Heart left ventricle (tissue), 16 donors: ENCODE measurements at regions not wholly inside any gene's neighbourhood (a gene's known extent, or its start where the extent isn't known, plus 50 kb on each side); places are given as distances from the start of the nearest gene placed in this dataset.

Experiments
- ATAC-seq, 4 donors: fragments of 200-7000 bp; cut with Tn5 transposase; one replicate each; pipeline ENCODE4 v1.9.1; 2020 to 2022; ENCODE audit warnings: moderate library complexity in 4 of 4, mild to moderate bottlenecking in 3 of 4, moderate number of reproducible peaks in 1 of 4
- DNase-seq, 5 donors: peaks; one replicate each; pipeline ENCODE4 v3.0.0-alpha.2; 2020
- H3K27ac ChIP-seq, 12 donors: fragments of 200-600 bp; sonication (generic) in 4 of 12; one replicate each; pipeline versions ENCODE4 v1.5.0 to v1.8.0; 2016 to 2022; ENCODE audit warnings: mild to moderate bottlenecking in 2 of 12
- H3K27me3 ChIP-seq, 9 donors: fragments of 200-600 bp; sonication (generic) in 2 of 9; one replicate each; pipeline versions ENCODE4 v1.5.1 to v1.8.0; 2016 to 2022; ENCODE audit warnings: mild to moderate bottlenecking in 3 of 9
- H3K36me3 ChIP-seq, 9 donors: fragments of 200-600 bp; sonication (generic) in 2 of 9; one replicate each; pipeline versions ENCODE4 v1.5.0 to v1.8.0; 2018 to 2022; ENCODE audit warnings: mild to moderate bottlenecking in 2 of 9
- H3K4me1 ChIP-seq, 12 donors: fragments of 200-600 bp; sonication (generic) in 4 of 12; one replicate each; pipeline versions ENCODE4 v1.5.0 to v1.8.0; 2016 to 2022; ENCODE audit warnings: mild to moderate bottlenecking in 3 of 12
- H3K4me3 ChIP-seq, 12 donors: fragments of 200-600 bp; sonication (generic) in 4 of 12; one replicate each; pipeline versions ENCODE4 v1.5.0 to v1.8.0; 2017 to 2022; ENCODE audit warnings: mild to moderate bottlenecking in 9 of 12, moderate library complexity in 4 of 12
- H3K9me3 ChIP-seq, 12 donors: fragments of 200-600 bp; sonication (generic) in 4 of 12; one replicate each; pipeline versions ENCODE4 v1.5.0 to v1.8.0; 2016 to 2022; ENCODE audit warnings: mild to moderate bottlenecking in 1 of 12
- CTCF ChIP-seq, 12 donors: fragments of 200-600 bp; sonication (generic) in 4 of 12; IDR thresholded peaks; one replicate each; pipeline versions ENCODE4 v1.5.0 to v1.8.0; 2018 to 2022; ENCODE audit warnings: antibody characterized with exemption in 12 of 12, mild to moderate bottlenecking in 5 of 12
- POLR2A ChIP-seq, 2 donors: fragments of 450-650 bp; IDR thresholded peaks; one replicate each; pipeline ENCODE4 v1.6.1; 2017; ENCODE audit warnings: antibody characterized with exemption in 2 of 2, mild to moderate bottlenecking in 2 of 2, moderate library complexity in 2 of 2
- WGBS, 4 donors: extraction: QIAGEN DNeasy Blood & Tissue Kit in 2 of 4; methylation state at CpG; one replicate each; pipeline versions ENCODE4 v1.1.5 to v1.1.7; 2013 to 2018; 5-methylcytosine and 5-hydroxymethylcytosine counted together
- intact Hi-C, 10 donors: fragments of 100-400 bp; cut with DNase I; formaldehyde crosslinking; loops; one replicate each; pipeline versions ENCODE4 v1.11.1 to v1.14.2; 2022
- donor health status: ischemic (EF 13 %, LVEDD 7.1; RV severe dilation, severe dysfunction).
- donor health status: healthy with polysubstance abuse.
- donor health status: DM: no; HTN: yes; CAD: no.
- donor health status: DM: no; HTN: no; CAD: no.
- donor health status: ischemic (EF 25% LVEDD 6.9; RV normal size, moderate dysfunction).
- donor health status: ischemic (EF 25% LVEDD 5.7; RV mildly dilated, moderate dysfunction).
- donor health status: healthy.
- donor health status: DM: yes; HTN: yes; CAD: no.
- donor health status: ischemic (EF 35%, LVEDD 5.7; RV mildly dilated, moderate dysfunction).
- donor health status: nonischemic (EF 11% LVEDD 7.7; RV severe dilation, severe dysfunction).
- donor health status: DM: yes; HTN: yes; CAD: no.
- donor health status: PGD.
- donor health status: ischemic (EF 29% LVEDD 5.4; RV normal size, mild dysfunction).
- donor health status: nonischemic (EF 23%, LVEDD 6.1; RV moderate dilation, normal function).

GRCh38 chr4:166527500-166527899 is 654.5 kb downstream of the TLL1 start:
- intact Hi-C loops = no loop called here
- TF ChIP-seq CTCF (IDR thresholded peaks at IDR 0.05) = no peak
- H3K9me3 ChIP-seq = no peaks in the 10 kb centered on the region
- DNase-seq = no peak
- H3K36me3 ChIP-seq = no peaks in the 10 kb centered on the region
- no peak overlapping the region for H3K4me3 ChIP-seq
- no peak overlapping the region for H3K27ac ChIP-seq
- whole genome bisulfite sequencing, 4 donors = 51 to 66% (median 62%) methylated on average over 3 of the region's 3 CpGs
- no peaks in the 10 kb centered on the region for H3K4me1 ChIP-seq
- ATAC-seq = no peak
- H3K27me3 ChIP-seq = no peaks in the 10 kb centered on the region

GRCh38 chr4:166531703-166532102 is 658.7 kb downstream of the TLL1 start:
- Histone ChIP-seq H3K27me3 (no peaks in the 10 kb centered on the region), H3K36me3 (no peaks in the 10 kb centered on the region), H3K27ac (no peak overlapping the region), H3K9me3 (no peaks in the 10 kb centered on the region), H3K4me1 (no peaks in the 10 kb centered on the region), H3K4me3 (no peak overlapping the region)
- ATAC-seq = no peak
- TF ChIP-seq CTCF (IDR thresholded peaks at IDR 0.05) = no peak
- no peak for TF ChIP-seq POLR2A (IDR thresholded peaks at IDR 0.05)
- WGBS, 4 donors = 55 to 76% (median 66%) methylated on average over 3 of the region's 3 CpGs
- intact Hi-C loops = no loop called here
- no peak for DNase-seq

GRCh38 chr4:166535865-166536264 is 662.8 kb downstream of the TLL1 start:
- Histone ChIP-seq H3K36me3 (no peaks in the 10 kb centered on the region), H3K4me1 (no peaks in the 10 kb centered on the region), H3K27me3 (no peaks in the 10 kb centered on the region), H3K4me3 (no peak overlapping the region), H3K9me3 (no peaks in the 10 kb centered on the region), H3K27ac (no peak overlapping the region)
- DNase-seq (no peak), ATAC-seq (no peak)
- intact Hi-C loops = no loop called here
- WGBS, 4 donors = 42 to 64% (median 49%) methylated on average over 7 of the region's 7 CpGs
- TF ChIP-seq CTCF (IDR thresholded peaks at IDR 0.05) (no peak), POLR2A (IDR thresholded peaks at IDR 0.05) (no peak)

GRCh38 chr4:166538491-166539005 is 665.5 kb downstream of the TLL1 start:
- TF ChIP-seq POLR2A (IDR thresholded peaks at IDR 0.05) (no peak), CTCF (IDR thresholded peaks at IDR 0.05) (no peak)
- WGBS, 4 donors = 80 to 89% (median 85%) methylated on average over 2 of the region's 2 CpGs
- intact Hi-C loops = no loop called here
- no peak for DNase-seq
- no peaks in the 10 kb centered on the region for H3K36me3 ChIP-seq
- no peak overlapping the region for H3K27ac ChIP-seq
- no peaks in the 10 kb centered on the region for H3K27me3 ChIP-seq
- ATAC-seq = no peak
- H3K4me1 ChIP-seq = no peaks in the 10 kb centered on the region
- peaks cover 0 to 5% (median 0%) of the 10 kb centered on the region in 12 donors for H3K9me3 ChIP-seq
- H3K4me3 ChIP-seq = no peak overlapping the region
